HepG2 (cell line): ENCODE measurements at regions not wholly inside any gene's neighbourhood (a gene's known extent, or its start where the extent isn't known, plus 50 kb on each side); places are given as distances from the start of the nearest gene placed in this dataset.

Experiments used
- ATF3 ChIP-seq: sonication (generic); formaldehyde crosslinking; IDR thresholded peaks from 2 replicates; pipeline ENCODE4 v1.4.0; 2020; ENCODE audit warnings: missing genetic modification reagents
- FOXK1 ChIP-seq: sonication (generic); formaldehyde crosslinking; IDR thresholded peaks from 2 replicates; pipeline ENCODE4 v1.4.0; 2020; ENCODE audit warnings: low read depth, missing genetic modification reagents, borderline replicate concordance
- GPN1 ChIP-seq: sonication (generic); formaldehyde crosslinking; IDR thresholded peaks from 2 replicates; pipeline ENCODE4 v1.5.1; 2020; ENCODE audit warnings: missing genetic modification reagents, borderline replicate concordance
- SIN3A ChIP-seq: IDR thresholded peaks from 2 replicates; pipeline ENCODE4 v1.6.1; 2011; ENCODE audit warnings: low read depth, mild to moderate bottlenecking, control low read depth, low read length, borderline replicate concordance

- no peak for TF ChIP-seq SIN3A
- TF ChIP-seq FOXK1 (CRISPR knock-in tag): no peak
- no peak for TF ChIP-seq GPN1 (CRISPR knock-in tag)
- no peak for TF ChIP-seq ATF3 (CRISPR knock-in tag)
Measured at GRCh38 chr5:3372289-3372688, 223.3 kb upstream of the IRX1 start.
